Erythroblast (primary cell): ENCODE measurements at regions not wholly inside any gene's neighbourhood (a gene's known extent, or its start where the extent isn't known, plus 50 kb on each side); places are given as distances from the start of the nearest gene placed in this dataset.

Source experiments
- GATA1 ChIP-seq: IDR thresholded peaks from 2 replicates; pipeline ENCODE4 v1.6.1; 2011; ENCODE audit warnings: low read depth, mild to moderate bottlenecking, control low read depth, low read length, moderate library complexity
- POLR2A ChIP-seq: IDR thresholded peaks from 2 replicates; pipeline ENCODE4 v1.6.1; 2011; ENCODE audit warnings: mild to moderate bottlenecking, low read length

GRCh38 chr6:4518506-4518905 lies 257.7 kb upstream of the CDYL start:
- TF ChIP-seq POLR2A (no peak), GATA1 (no peak)
